Neutrophil (primary cell): ENCODE measurements at regions not wholly inside any gene's neighbourhood (a gene's known extent, or its start where the extent isn't known, plus 50 kb on each side); places are given as distances from the start of the nearest gene placed in this dataset.

ENCODE experiments used
- H3K27ac ChIP-seq: fragments of 200-600 bp; sonication (generic); 2 replicates; pipeline ENCODE4 v1.5.1; 2016; ENCODE audit warnings: mild to moderate bottlenecking, moderate library complexity
- H3K27me3 ChIP-seq: fragments of 200-600 bp; sonication (generic); 2 replicates; pipeline ENCODE4 v1.6.0; 2016; ENCODE audit warnings: mild to moderate bottlenecking
- H3K36me3 ChIP-seq: fragments of 200-600 bp; sonication (generic); 2 replicates; pipeline ENCODE4 v1.5.1; 2017
- H3K4me1 ChIP-seq, 2 experiments: fragments of 200-600 bp in 1 of 2; sonication (generic) in 1 of 2; 1 replicate in 1 of 2; 2 replicates in 1 of 2; pipeline versions ENCODE4 v1.5.1 to v1.6.1; 2013 to 2016; ENCODE audit warnings: low read depth in 1 of 2, low read length in 1 of 2, mild to moderate bottlenecking in 1 of 2, moderate library complexity in 1 of 2; ENCODE audit not compliant: control insufficient read depth in 1 of 2, insufficient read depth in 1 of 2
- H3K4me3 ChIP-seq, 2 experiments: fragments of 200-600 bp in 1 of 2; sonication (generic) in 1 of 2; 1 replicate in 1 of 2; 2 replicates in 1 of 2; pipeline ENCODE4 v1.5.1; 2013 to 2016; ENCODE audit warnings: low read depth in 1 of 2, low read length in 1 of 2, mild to moderate bottlenecking in 1 of 2, moderate library complexity in 1 of 2
- H3K9me3 ChIP-seq: fragments of 200-600 bp; sonication (generic); 2 replicates; pipeline ENCODE4 v1.5.1; 2016
- TF ChIP-seq, protein P1 (sequence below): fragments of 200-600 bp; sonication (generic); IDR thresholded peaks from 2 replicates; pipeline ENCODE4 v1.5.1; 2016; ENCODE audit warnings: antibody characterized with exemption

DNA sequence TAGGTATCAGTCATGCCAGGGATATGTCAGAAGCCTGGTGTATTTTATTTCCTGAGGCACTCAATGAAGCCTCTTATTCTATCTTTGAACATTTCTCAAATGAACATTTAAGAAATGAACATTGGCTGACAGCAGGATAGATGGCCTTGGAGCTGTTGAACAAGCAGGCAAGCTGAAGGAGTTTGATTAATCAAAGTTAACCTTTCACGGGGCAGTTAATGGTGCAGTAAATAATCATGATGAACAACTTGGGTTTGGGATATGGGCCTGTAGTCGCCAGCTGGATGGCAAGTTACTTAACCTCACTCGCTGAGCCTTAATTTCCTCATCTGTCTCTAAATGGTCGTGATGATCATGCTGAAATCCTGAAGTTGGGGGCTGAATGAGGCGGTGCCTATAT lies 333.0 kb downstream of the SFMBT2 start:
- TF ChIP-seq, protein P1, sequence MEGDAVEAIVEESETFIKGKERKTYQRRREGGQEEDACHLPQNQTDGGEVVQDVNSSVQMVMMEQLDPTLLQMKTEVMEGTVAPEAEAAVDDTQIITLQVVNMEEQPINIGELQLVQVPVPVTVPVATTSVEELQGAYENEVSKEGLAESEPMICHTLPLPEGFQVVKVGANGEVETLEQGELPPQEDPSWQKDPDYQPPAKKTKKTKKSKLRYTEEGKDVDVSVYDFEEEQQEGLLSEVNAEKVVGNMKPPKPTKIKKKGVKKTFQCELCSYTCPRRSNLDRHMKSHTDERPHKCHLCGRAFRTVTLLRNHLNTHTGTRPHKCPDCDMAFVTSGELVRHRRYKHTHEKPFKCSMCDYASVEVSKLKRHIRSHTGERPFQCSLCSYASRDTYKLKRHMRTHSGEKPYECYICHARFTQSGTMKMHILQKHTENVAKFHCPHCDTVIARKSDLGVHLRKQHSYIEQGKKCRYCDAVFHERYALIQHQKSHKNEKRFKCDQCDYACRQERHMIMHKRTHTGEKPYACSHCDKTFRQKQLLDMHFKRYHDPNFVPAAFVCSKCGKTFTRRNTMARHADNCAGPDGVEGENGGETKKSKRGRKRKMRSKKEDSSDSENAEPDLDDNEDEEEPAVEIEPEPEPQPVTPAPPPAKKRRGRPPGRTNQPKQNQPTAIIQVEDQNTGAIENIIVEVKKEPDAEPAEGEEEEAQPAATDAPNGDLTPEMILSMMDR: no peak
- Histone ChIP-seq H3K4me3 (no peak overlapping the region), H3K27me3 (no peaks in the 10 kb centered on the region), H3K27ac (no peak overlapping the region), H3K4me1 (peaks cover 38 to 47% of the 10 kb centered on the region in 2 experiments), H3K9me3 (no peaks in the 10 kb centered on the region), H3K36me3 (no peaks in the 10 kb centered on the region)

GRCh38 chr10:7075851-7076250 lies 335.0 kb downstream of the SFMBT2 start:
- Histone ChIP-seq H3K9me3 (no peaks in the 10 kb centered on the region), H3K27ac (no peak overlapping the region), H3K4me1 (peaks cover 18 to 27% of the 10 kb centered on the region in 2 experiments), H3K4me3 (no peak overlapping the region), H3K36me3 (no peaks in the 10 kb centered on the region), H3K27me3 (no peaks in the 10 kb centered on the region)
- TF ChIP-seq, protein P1: no peak

- no peaks in the 10 kb centered on the region for H3K36me3 ChIP-seq
- H3K4me3 ChIP-seq: no peak overlapping the region
- H3K27ac ChIP-seq: no peak overlapping the region
- H3K9me3 ChIP-seq: no peaks in the 10 kb centered on the region
- TF ChIP-seq, protein P1: no peak
- H3K4me1 ChIP-seq: peaks cover 16 to 19% of the 10 kb centered on the region in 2 experiments
- no peaks in the 10 kb centered on the region for H3K27me3 ChIP-seq
Measured at GRCh38 chr10:7075110-7075509, 335.7 kb downstream of the SFMBT2 start.

DNA sequence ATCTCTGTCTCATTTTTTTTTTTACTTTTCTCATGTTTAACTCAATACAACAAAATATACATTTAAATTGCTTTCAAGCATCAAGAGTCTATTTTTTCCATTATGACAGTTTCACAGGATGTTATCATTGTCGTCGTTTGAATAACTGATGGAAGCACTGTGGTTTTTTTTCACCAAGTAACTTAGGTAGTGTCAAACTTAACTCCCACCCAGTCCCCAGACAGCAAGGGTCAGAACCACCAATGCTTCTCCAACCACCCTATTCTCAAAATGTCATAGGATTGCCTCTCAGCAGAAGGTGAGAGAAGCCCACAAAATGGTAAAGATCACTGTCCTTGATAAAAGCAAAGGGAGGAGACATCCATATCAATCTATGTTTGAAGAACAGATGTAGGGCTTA lies 339.4 kb downstream of the SFMBT2 start:
- H3K4me3 ChIP-seq: no peak overlapping the region
- no peak overlapping the region for H3K27ac ChIP-seq
- no peaks in the 10 kb centered on the region for H3K9me3 ChIP-seq
- TF ChIP-seq, protein P1: no peak
- no peaks in the 10 kb centered on the region for H3K36me3 ChIP-seq
- H3K27me3 ChIP-seq: no peaks in the 10 kb centered on the region
- peaks cover 32 to 37% of the 10 kb centered on the region in 2 experiments for H3K4me1 ChIP-seq

DNA sequence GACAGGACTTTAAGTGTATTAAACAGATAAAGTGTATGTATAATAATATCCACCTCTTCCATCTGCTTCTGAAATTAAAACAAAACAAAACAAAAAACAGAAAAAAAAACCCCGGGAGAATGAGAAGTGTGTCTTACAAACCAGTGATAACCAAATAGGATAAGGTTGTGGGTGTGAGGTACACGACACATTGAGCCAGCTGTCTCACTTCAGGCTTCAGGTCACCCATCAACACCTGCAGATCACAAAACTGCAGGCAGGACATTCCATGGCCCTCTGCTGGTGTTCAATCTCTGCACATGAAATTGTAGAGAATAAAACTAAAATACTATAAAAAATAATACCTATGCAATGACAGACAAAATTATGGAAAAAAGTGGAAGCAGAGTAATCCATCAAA lies 339.9 kb downstream of the SFMBT2 start:
- TF ChIP-seq, protein P1: no peak
- Histone ChIP-seq H3K27ac (no peak overlapping the region), H3K27me3 (no peaks in the 10 kb centered on the region), H3K4me1 (peaks cover 29 to 34% of the 10 kb centered on the region in 2 experiments), H3K4me3 (no peak overlapping the region), H3K9me3 (no peaks in the 10 kb centered on the region), H3K36me3 (no peaks in the 10 kb centered on the region)

- Histone ChIP-seq H3K4me1 (peaks cover 20 to 28% of the 10 kb centered on the region in 2 experiments), H3K27ac (no peak overlapping the region), H3K36me3 (no peaks in the 10 kb centered on the region), H3K27me3 (no peaks in the 10 kb centered on the region), H3K9me3 (no peaks in the 10 kb centered on the region), H3K4me3 (no peak overlapping the region)
- TF ChIP-seq, protein P1: no peak
Measured at GRCh38 chr10:7069706-7070105, 341.1 kb downstream of the SFMBT2 start.
